GM23338 (cell line): ENCODE measurements at regions not wholly inside any gene's neighbourhood (a gene's known extent, or its start where the extent isn't known, plus 50 kb on each side); places are given as distances from the start of the nearest gene placed in this dataset.
"Not testable (repeated sequence)": the region's sequence is repeated elsewhere in the genome, so short reads cannot be mapped to it uniquely, and the experiment has no call there.

Experiments
- ATAC-seq: fragments of 200-7000 bp; cut with Tn5 transposase; 3 replicates; pipeline ENCODE4 v1.9.1; 2020
- DNase-seq: peaks from one replicate; pipeline ENCODE4 v3.0.0-alpha.2; 2015; ENCODE audit warnings: low spot score
- H2AFZ ChIP-seq: fragments of 200-600 bp; sonication (generic); 2 replicates; pipeline ENCODE4 v1.8.0; 2016; ENCODE audit warnings: antibody characterized with exemption, mild to moderate bottlenecking, moderate library complexity
- H3F3A ChIP-seq: fragments of 200-600 bp; sonication (generic); replicated peaks from 2 replicates; pipeline ENCODE4 v1.8.0; 2017; ENCODE audit warnings: antibody characterized with exemption, mixed run types, low read depth
- H3K27ac ChIP-seq: fragments of 200-600 bp; sonication (generic); 2 replicates; pipeline ENCODE4 v1.6.1; 2016; ENCODE audit warnings: low read depth
- H3K27me3 ChIP-seq: fragments of 200-600 bp; sonication (generic); 2 replicates; pipeline ENCODE4 v1.8.0; 2016; ENCODE audit warnings: mild to moderate bottlenecking, mixed run types, moderate library complexity; ENCODE audit not compliant: insufficient read depth
- H3K36me3 ChIP-seq: fragments of 200-600 bp; sonication (generic); 2 replicates; pipeline ENCODE4 v1.8.0; 2016; ENCODE audit warnings: mild to moderate bottlenecking; ENCODE audit not compliant: insufficient read depth
- H3K4me1 ChIP-seq: fragments of 200-600 bp; sonication (generic); 2 replicates; pipeline ENCODE4 v1.8.0; 2016; ENCODE audit warnings: mild to moderate bottlenecking, moderate library complexity; ENCODE audit not compliant: insufficient read depth
- H3K4me2 ChIP-seq: fragments of 200-600 bp; sonication (generic); 2 replicates; pipeline ENCODE4 v1.7.1; 2017; ENCODE audit warnings: mixed run types
- H3K4me3 ChIP-seq: fragments of 200-600 bp; sonication (generic); 2 replicates; pipeline ENCODE4 v1.6.1; 2016; ENCODE audit warnings: mixed run types
- H3K79me2 ChIP-seq: fragments of 200-600 bp; sonication (generic); replicated peaks from 2 replicates; pipeline ENCODE4 v1.8.0; 2017; ENCODE audit warnings: mild to moderate bottlenecking; ENCODE audit not compliant: insufficient read depth
- H3K9me2 ChIP-seq: fragments of 200-600 bp; sonication (generic); 2 replicates; pipeline ENCODE4 v1.8.0; 2017; ENCODE audit not compliant: insufficient read depth
- H4K20me1 ChIP-seq: fragments of 200-600 bp; sonication (generic); replicated peaks from 2 replicates; pipeline ENCODE4 v1.8.0; 2017; ENCODE audit warnings: mild to moderate bottlenecking; ENCODE audit not compliant: insufficient read depth
- H3K27ac Mint-ChIP-seq: 2 replicates; pipeline ENCODE4 v1.8.0; 2020; ENCODE audit warnings: inconsistent platforms, mild to moderate bottlenecking, moderate library complexity, mixed read lengths
- H3K27me3 Mint-ChIP-seq: 3 replicates; pipeline ENCODE4 v1.8.0; 2022; ENCODE audit warnings: low read depth, mild to moderate bottlenecking, moderate library complexity, mixed read lengths, inconsistent platforms; ENCODE audit not compliant: insufficient read depth, poor library complexity
- H3K36me3 Mint-ChIP-seq: 3 replicates; pipeline ENCODE4 v1.8.0; 2021; ENCODE audit warnings: low read depth, mild to moderate bottlenecking, inconsistent platforms, moderate library complexity, mixed read lengths
- H3K4me1 Mint-ChIP-seq: 3 replicates; pipeline ENCODE4 v1.8.0; 2020; ENCODE audit warnings: mild to moderate bottlenecking, inconsistent platforms, mixed read lengths
- H3K4me3 Mint-ChIP-seq: 3 replicates; pipeline ENCODE4 v1.8.0; 2021; ENCODE audit warnings: moderate library complexity, mild to moderate bottlenecking, inconsistent platforms, mixed read lengths
- H3K9me3 Mint-ChIP-seq: 3 replicates; pipeline ENCODE4 v1.8.0; 2020; ENCODE audit warnings: moderate library complexity, mild to moderate bottlenecking, inconsistent platforms, mixed read lengths
- CREB1 ChIP-seq: fragments of 250-450 bp; sonication (Bioruptor Pico); IDR thresholded peaks from 2 replicates; pipeline ENCODE4 v1.5.0; 2020; ENCODE audit warnings: low read depth, mild to moderate bottlenecking, moderate library complexity
- CTCF ChIP-seq, 2 experiments: fragments of 200-600 bp in 1 of 2; sonication (generic) in 1 of 2; conservative IDR thresholded peaks; 2 replicates each; pipeline versions ENCODE4 v1.5.1 to v1.6.1; 2016 to 2017; ENCODE audit warnings: antibody characterized with exemption in 2 of 2, low read depth in 2 of 2, mild to moderate bottlenecking in 2 of 2, moderate library complexity in 1 of 2
- ETS1 ChIP-seq: IDR thresholded peaks from 2 replicates; pipeline ENCODE4 v1.6.1; 2016; ENCODE audit warnings: antibody characterized with exemption
- EZH2 ChIP-seq: fragments of 200-600 bp; sonication (generic); IDR thresholded peaks from one replicate; pipeline ENCODE4 v1.8.0; 2017; ENCODE audit warnings: antibody characterized with exemption, mild to moderate bottlenecking, low read depth; ENCODE audit not compliant: unreplicated experiment
- EZH2phosphoT487 ChIP-seq: fragments of 200-600 bp; sonication (generic); IDR thresholded peaks from one replicate; pipeline ENCODE4 v1.8.1; 2018; ENCODE audit warnings: antibody characterized with exemption; ENCODE audit not compliant: unreplicated experiment
- JUNB ChIP-seq: IDR thresholded peaks from one replicate; pipeline ENCODE4 v1.6.1; 2016; ENCODE audit warnings: antibody characterized with exemption; ENCODE audit not compliant: unreplicated experiment
- NANOG ChIP-seq: IDR thresholded peaks from 2 replicates; pipeline ENCODE4 v1.6.1; 2016; ENCODE audit warnings: antibody characterized with exemption, borderline replicate concordance
- POLR2AphosphoS5 ChIP-seq: IDR thresholded peaks from 2 replicates; pipeline ENCODE4 v1.6.1; 2016; ENCODE audit warnings: antibody characterized with exemption, low read depth
- STAT1 ChIP-seq: IDR thresholded peaks from one replicate; pipeline ENCODE4 v1.6.1; 2016; ENCODE audit warnings: antibody characterized with exemption; ENCODE audit not compliant: unreplicated experiment
- ZNF114 ChIP-seq: fragments of 250-450 bp; sonication (Bioruptor Pico); IDR thresholded peaks from 2 replicates; pipeline ENCODE4 v1.5.0; 2020; ENCODE audit warnings: mild to moderate bottlenecking, moderate library complexity
- ZNF331 ChIP-seq: fragments of 250-450 bp; sonication (Bioruptor Pico); IDR thresholded peaks from 2 replicates; pipeline ENCODE4 v1.5.0; 2020; ENCODE audit warnings: low read depth, mild to moderate bottlenecking, moderate library complexity
- ZNF462 ChIP-seq: fragments of 250-450 bp; sonication (Bioruptor Pico); IDR thresholded peaks from 2 replicates; pipeline ENCODE4 v1.5.0; 2020; ENCODE audit warnings: mild to moderate bottlenecking, moderate library complexity

- H3K4me3 Mint-ChIP-seq, H2AFZ ChIP-seq, H3K27me3 ChIP-seq, ATAC-seq, H3K79me2 ChIP-seq, H3K9me2 ChIP-seq, H4K20me1 ChIP-seq, H3K27me3 Mint-ChIP-seq, DNase-seq, H3F3A ChIP-seq, H3K4me2 ChIP-seq, H3K36me3 ChIP-seq, H3K9me3 Mint-ChIP-seq, H3K4me1 ChIP-seq, H3K4me3 ChIP-seq, H3K27ac ChIP-seq, H3K4me1 Mint-ChIP-seq, H3K27ac Mint-ChIP-seq: not testable (repeated sequence)
- peaks cover 15% of the 10 kb centered on the region; the same call in 2 of the 3 replicates for H3K36me3 Mint-ChIP-seq
Observed at GRCh38 chr17:68116211-68116610, 80.7 kb downstream of the KPNA2 start.

- H3K9me2 ChIP-seq: no peaks in the 10 kb centered on the region
- no peaks in the 10 kb centered on the region for H3K27me3 Mint-ChIP-seq
- H3K4me3 ChIP-seq: no peak overlapping the region
- H4K20me1 ChIP-seq: no peaks in the 10 kb centered on the region
- H3K4me3 Mint-ChIP-seq: no peak overlapping the region
- ATAC-seq (no peak), DNase-seq (no peak)
- no peak overlapping the region for H2AFZ ChIP-seq
- H3K4me1 ChIP-seq: peaks cover 17% of the 10 kb centered on the region
- H3F3A ChIP-seq: no peaks in the 10 kb centered on the region
- H3K4me1 Mint-ChIP-seq: peaks cover 16% of the 10 kb centered on the region
- H3K9me3 Mint-ChIP-seq: no peaks in the 10 kb centered on the region
- no peaks in the 10 kb centered on the region for H3K36me3 Mint-ChIP-seq
- no peak overlapping the region for H3K27ac ChIP-seq
- no peaks in the 10 kb centered on the region for H3K36me3 ChIP-seq
- H3K27ac Mint-ChIP-seq: no peak overlapping the region
- no peak overlapping the region for H3K4me2 ChIP-seq
- no peaks in the 10 kb centered on the region for H3K79me2 ChIP-seq
- no peaks in the 10 kb centered on the region for H3K27me3 ChIP-seq
- TF ChIP-seq ZNF331 (CRISPR knock-in tag): no peak
- no peak for TF ChIP-seq POLR2AphosphoS5
- TF ChIP-seq ETS1: no peak
- TF ChIP-seq ZNF114 (CRISPR knock-in tag): no peak
- TF ChIP-seq EZH2phosphoT487: no peak
- no peak for TF ChIP-seq STAT1
- no peak for TF ChIP-seq JUNB
- TF ChIP-seq ZNF462 (CRISPR knock-in tag): no peak
- no peak for TF ChIP-seq NANOG
- no peak for TF ChIP-seq CTCF (conservative IDR thresholded peaks at IDR 0.05; ENCODE audit: low read depth in 2 of 2)
- no peak for TF ChIP-seq EZH2
- no peak for TF ChIP-seq CREB1 (CRISPR knock-in tag)
Observed at GRCh38 chr17:68122587-68122986, 87.1 kb downstream of the KPNA2 start.
